ENCODE measurements at regions not wholly inside any gene's neighbourhood (a gene's known extent, or its start where the extent isn't known, plus 50 kb on each side); places are given as distances from the start of the nearest gene placed in this dataset.

DNA sequence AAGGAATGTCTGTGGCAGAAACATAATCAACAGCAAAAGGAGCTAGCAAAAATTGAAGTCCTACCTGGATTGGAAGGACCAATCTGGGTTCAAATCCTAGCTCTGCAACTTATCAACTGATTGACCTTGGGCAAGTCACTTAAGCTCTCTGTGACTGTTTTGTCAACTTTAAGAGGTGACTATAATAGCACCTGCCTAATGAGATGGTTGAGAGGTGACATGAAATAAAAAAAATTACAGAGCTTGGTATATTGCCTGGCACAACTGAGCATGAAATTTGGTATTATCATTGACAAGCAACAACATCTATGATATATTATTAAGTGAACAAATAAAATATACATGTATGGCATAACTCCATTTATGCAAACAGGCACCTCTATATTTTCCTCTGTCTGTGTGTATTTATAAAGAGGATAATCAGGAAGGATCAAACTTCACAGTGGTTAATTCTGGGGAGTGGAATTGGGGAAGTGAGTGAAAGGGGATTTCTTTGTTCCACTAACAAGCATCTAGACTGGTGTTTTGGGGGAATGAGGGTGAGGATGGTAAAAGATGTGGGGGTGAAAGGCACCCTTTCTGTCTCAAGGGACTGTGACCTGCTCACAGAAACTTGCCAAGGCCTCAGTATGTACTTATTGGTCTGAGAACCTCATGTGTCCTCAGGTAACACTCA is 132.8 kb upstream of the SERTAD2 start:
- TF ChIP-seq POLR2A (IDR thresholded peaks at IDR 0.05), result no peak
- TF ChIP-seq, protein P1, sequence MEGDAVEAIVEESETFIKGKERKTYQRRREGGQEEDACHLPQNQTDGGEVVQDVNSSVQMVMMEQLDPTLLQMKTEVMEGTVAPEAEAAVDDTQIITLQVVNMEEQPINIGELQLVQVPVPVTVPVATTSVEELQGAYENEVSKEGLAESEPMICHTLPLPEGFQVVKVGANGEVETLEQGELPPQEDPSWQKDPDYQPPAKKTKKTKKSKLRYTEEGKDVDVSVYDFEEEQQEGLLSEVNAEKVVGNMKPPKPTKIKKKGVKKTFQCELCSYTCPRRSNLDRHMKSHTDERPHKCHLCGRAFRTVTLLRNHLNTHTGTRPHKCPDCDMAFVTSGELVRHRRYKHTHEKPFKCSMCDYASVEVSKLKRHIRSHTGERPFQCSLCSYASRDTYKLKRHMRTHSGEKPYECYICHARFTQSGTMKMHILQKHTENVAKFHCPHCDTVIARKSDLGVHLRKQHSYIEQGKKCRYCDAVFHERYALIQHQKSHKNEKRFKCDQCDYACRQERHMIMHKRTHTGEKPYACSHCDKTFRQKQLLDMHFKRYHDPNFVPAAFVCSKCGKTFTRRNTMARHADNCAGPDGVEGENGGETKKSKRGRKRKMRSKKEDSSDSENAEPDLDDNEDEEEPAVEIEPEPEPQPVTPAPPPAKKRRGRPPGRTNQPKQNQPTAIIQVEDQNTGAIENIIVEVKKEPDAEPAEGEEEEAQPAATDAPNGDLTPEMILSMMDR (IDR thresholded peaks at IDR 0.05), result no peak
